Mucosa of rectum (tissue), 2 donors: ENCODE measurements at regions not wholly inside any gene's neighbourhood (a gene's known extent, or its start where the extent isn't known, plus 50 kb on each side); places are given as distances from the start of the nearest gene placed in this dataset.
"Not testable (repeated sequence)": the region's sequence is repeated elsewhere in the genome, so short reads cannot be mapped to it uniquely, and the experiment has no call there.

ENCODE experiments used
- H3K27ac ChIP-seq, 2 donors: one replicate each; pipeline ENCODE4 v1.7.0; 2013; ENCODE audit warnings: inconsistent platforms in 2 of 2, low read depth in 2 of 2, low read length in 2 of 2
- H3K27me3 ChIP-seq, 2 donors: one replicate each; pipeline ENCODE4 v1.7.0; 2013; ENCODE audit warnings: low read length in 2 of 2; ENCODE audit not compliant: control insufficient read depth in 2 of 2, insufficient read depth in 2 of 2
- H3K36me3 ChIP-seq, 2 donors: one replicate each; pipeline ENCODE4 v1.7.0; 2013; ENCODE audit warnings: low read length in 2 of 2; ENCODE audit not compliant: control insufficient read depth in 2 of 2, insufficient read depth in 2 of 2
- H3K4me1 ChIP-seq, 2 donors: one replicate each; pipeline ENCODE4 v1.7.0; 2013; ENCODE audit warnings: low read length in 2 of 2, mild to moderate bottlenecking in 1 of 2; ENCODE audit not compliant: control insufficient read depth in 2 of 2, insufficient read depth in 2 of 2
- H3K4me3 ChIP-seq, 2 donors: one replicate each; pipeline ENCODE4 v1.7.0; 2013; ENCODE audit warnings: low read length in 2 of 2
- H3K9ac ChIP-seq, 2 donors: one replicate each; pipeline ENCODE4 v1.7.0; 2013; ENCODE audit warnings: low read length in 2 of 2, low read depth in 1 of 2, mild to moderate bottlenecking in 1 of 2
- H3K9me3 ChIP-seq, 2 donors: one replicate each; pipeline ENCODE4 v1.7.0; 2013; ENCODE audit warnings: low read length in 2 of 2; ENCODE audit not compliant: control insufficient read depth in 2 of 2
- donor health status: healthy.
- donor health status: Normal muscosa, but diverticular disease.

DNA sequence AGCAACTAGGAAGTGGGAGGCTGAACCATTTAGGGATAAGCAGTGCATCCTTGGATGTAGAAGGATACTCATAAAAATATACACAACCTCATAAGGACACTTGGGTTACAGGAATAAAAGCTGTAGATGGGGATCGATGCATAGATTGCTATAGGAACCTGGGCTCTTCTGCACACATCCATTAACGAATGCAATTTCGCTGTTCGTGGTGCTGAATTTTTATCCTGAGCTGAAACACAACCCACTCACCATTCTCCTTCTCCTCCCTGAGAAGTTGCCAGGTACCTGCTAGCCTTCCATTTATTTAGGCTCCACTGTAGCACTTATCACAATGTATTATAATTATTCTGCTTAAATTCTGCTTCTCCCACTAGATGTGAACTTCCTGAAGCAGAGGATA, 320.6 kb upstream of the BRINP1 start:
- Histone ChIP-seq H3K36me3 (no peaks in the 10 kb centered on the region), H3K27me3 (no peaks in the 10 kb centered on the region), H3K9ac (no peak overlapping the region), H3K9me3 (no peaks in the 10 kb centered on the region), H3K4me3 (no peak overlapping the region), H3K4me1 (no peaks in the 10 kb centered on the region), H3K27ac (no peak overlapping the region)

DNA sequence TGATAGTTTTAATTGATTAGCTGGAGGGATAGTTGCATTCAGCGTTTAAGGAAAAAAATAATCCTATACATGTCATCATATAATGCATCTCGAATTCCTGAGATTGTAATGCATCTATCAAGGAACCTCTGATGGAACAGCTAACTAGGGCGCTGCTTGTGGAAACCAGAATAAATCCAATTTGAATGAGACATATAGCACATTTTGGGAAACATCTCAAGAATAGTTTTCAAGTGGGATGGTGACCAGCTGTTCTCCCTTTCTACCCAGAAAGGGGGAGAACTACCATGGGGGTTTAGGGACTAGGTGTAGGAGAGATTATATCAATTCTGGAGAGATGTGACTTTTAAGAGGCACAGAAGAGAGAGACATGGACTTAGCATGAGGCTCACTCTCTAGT, 319.3 kb upstream of the BRINP1 start:
- H3K27ac ChIP-seq = no peak overlapping the region
- H3K4me3 ChIP-seq = no peak overlapping the region
- no peaks in the 10 kb centered on the region for H3K36me3 ChIP-seq
- no peaks in the 10 kb centered on the region for H3K27me3 ChIP-seq
- no peak overlapping the region for H3K9ac ChIP-seq
- no peaks in the 10 kb centered on the region for H3K9me3 ChIP-seq
- no peaks in the 10 kb centered on the region for H3K4me1 ChIP-seq

DNA sequence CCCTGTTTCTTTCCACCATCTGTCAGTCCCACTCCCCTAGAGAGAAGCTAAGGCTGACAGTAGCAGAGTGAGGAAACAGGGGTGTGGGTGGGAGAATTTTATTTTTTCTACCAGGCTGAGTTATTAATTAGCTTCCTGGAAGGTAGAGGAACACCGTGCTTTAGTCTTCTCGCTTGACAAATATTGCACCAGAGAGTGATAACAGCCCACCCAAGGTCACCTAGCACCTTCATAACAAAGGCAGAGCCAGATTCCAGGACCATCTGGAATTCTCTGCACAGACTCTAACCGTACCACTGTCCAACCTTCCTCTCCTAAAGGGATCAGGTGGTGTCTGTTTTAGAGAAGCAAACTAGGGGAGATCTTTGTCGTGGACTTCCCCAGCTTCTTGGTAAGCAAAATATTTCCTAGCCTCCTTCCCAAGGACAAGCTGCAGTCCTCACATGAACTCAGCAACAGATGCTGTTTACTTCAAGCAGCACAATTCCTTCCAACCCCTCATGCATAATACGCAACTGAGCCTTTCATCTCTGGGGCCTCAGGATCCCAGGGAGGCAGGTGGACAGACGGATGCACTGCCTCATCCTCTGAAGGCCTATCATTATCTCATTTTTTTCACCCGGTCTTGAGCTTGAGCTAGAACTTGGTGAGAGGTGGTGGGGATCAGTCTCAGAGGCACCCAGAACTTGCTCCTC, 308.7 kb upstream of the BRINP1 start:
- no peak overlapping the region for H3K4me3 ChIP-seq
- H3K9ac ChIP-seq = no peak overlapping the region
- H3K27me3 ChIP-seq = no peaks in the 10 kb centered on the region
- H3K4me1 ChIP-seq = no peaks in the 10 kb centered on the region
- no peaks in the 10 kb centered on the region for H3K9me3 ChIP-seq
- no peaks in the 10 kb centered on the region for H3K36me3 ChIP-seq
- no peak overlapping the region for H3K27ac ChIP-seq

DNA sequence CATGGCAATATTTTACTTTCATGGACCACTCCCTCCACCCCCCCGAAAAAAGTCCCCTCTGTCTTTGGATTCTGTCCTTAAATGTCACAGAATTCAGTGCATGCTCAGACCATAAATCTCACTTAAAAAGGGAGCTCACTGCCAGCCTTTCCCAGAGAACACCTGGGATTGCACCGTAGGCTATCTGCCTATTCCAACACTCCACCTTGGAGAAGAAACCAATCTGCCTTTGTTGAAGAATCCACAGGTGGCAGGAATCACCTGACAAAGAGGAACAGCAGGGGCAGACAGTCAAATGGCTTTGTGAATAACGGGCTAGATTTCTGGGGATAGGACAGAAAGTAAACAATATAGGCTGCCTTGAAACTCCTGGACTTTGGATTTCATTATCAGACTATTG, 306.7 kb upstream of the BRINP1 start:
- H3K27me3 ChIP-seq = no peaks in the 10 kb centered on the region
- no peaks in the 10 kb centered on the region for H3K4me1 ChIP-seq
- no peak overlapping the region for H3K27ac ChIP-seq
- no peaks in the 10 kb centered on the region for H3K9me3 ChIP-seq
- no peaks in the 10 kb centered on the region for H3K36me3 ChIP-seq
- H3K4me3 ChIP-seq = no peak overlapping the region
- no peak overlapping the region for H3K9ac ChIP-seq

DNA sequence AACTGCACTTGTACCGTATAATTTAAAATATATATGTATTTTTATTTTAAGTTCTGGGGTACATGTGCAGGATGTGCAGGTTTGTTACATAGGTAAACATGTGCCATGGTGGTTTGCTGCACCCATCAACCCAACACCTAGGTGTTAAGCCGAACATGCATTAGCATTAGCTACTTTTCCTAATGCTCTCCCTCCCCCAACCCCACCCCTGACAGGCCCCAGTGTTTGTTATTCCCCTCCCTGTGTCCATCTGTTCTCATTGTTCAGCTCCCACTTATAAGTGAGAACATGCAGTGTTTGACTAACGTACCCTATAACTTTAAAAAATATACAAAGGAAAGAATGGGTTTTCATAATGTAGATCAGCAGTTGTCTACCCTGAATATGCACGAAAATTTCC, 303.5 kb upstream of the BRINP1 start:
- not testable (repeated sequence) for H3K4me1 ChIP-seq, H3K27me3 ChIP-seq, H3K9me3 ChIP-seq, H3K9ac ChIP-seq, H3K4me3 ChIP-seq, H3K36me3 ChIP-seq, H3K27ac ChIP-seq

DNA sequence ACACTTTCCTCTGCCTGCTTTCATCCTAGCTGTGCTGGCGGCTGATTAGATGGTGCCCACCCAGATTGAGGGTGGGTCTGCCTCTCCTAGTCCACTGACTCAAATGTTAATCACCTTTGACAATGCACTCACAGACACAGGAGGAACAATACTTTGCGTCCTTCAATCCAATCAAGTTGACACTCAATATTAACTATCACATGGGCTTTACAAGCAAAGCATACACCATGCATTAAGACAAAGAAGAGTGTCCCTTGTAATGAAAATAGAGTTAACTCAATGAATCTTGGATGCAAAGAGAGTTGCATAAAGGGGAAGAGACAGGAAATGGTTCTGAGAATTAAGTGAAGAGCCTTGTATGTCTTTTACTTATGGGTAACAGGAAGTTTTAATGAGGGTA, 298.7 kb upstream of the BRINP1 start:
- H3K4me3 ChIP-seq = no peak overlapping the region
- H3K27me3 ChIP-seq = no peaks in the 10 kb centered on the region
- H3K36me3 ChIP-seq = no peaks in the 10 kb centered on the region
- no peak overlapping the region for H3K9ac ChIP-seq
- H3K4me1 ChIP-seq = no peaks in the 10 kb centered on the region
- H3K27ac ChIP-seq = no peak overlapping the region
- H3K9me3 ChIP-seq = no peaks in the 10 kb centered on the region

DNA sequence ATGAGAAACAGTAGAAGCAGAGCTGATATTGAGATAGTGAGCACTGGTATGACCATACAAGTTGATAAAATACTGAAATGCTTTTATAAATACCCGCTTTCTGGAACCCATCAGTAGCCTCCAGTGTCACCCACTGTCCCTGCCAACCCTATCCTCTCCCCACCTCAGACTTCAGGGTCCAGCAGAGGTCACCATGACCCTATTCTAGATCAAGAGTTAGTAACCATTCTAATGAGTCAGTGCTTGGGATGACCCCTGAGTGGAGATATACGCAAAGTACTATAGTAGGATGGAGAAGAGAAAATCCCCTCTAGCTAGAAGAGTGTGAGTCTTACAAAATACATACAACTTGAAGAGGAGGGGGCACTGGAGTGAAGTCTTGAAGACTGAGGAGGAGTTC, 297.9 kb upstream of the BRINP1 start:
- H3K9me3 ChIP-seq = no peaks in the 10 kb centered on the region
- H3K27ac ChIP-seq = no peak overlapping the region
- no peak overlapping the region for H3K9ac ChIP-seq
- no peaks in the 10 kb centered on the region for H3K27me3 ChIP-seq
- no peaks in the 10 kb centered on the region for H3K36me3 ChIP-seq
- H3K4me3 ChIP-seq = no peak overlapping the region
- no peaks in the 10 kb centered on the region for H3K4me1 ChIP-seq

DNA sequence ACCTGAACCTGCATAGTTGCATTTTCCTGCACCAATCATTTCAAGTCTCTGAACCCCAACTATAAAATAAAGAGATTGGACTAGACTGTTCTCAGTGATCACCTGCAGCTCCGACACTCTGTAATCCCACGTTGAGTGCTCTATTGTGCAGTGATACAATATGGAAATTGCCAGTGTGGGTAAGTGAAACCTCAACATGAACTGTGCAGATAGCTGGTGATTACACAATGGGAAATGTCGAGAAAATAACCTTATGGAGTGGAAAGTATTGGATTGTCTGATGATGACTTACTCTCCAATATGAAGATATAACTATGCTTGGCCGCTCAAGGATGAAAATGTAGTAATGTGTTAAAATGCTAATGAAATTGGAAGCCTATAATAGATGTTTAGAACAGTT, 293.1 kb upstream of the BRINP1 start:
- no peaks in the 10 kb centered on the region for H3K36me3 ChIP-seq
- no peak overlapping the region for H3K4me3 ChIP-seq
- no peaks in the 10 kb centered on the region for H3K27me3 ChIP-seq
- H3K9ac ChIP-seq = no peak overlapping the region
- H3K27ac ChIP-seq = no peak overlapping the region
- H3K4me1 ChIP-seq = no peaks in the 10 kb centered on the region
- H3K9me3 ChIP-seq = no peaks in the 10 kb centered on the region

DNA sequence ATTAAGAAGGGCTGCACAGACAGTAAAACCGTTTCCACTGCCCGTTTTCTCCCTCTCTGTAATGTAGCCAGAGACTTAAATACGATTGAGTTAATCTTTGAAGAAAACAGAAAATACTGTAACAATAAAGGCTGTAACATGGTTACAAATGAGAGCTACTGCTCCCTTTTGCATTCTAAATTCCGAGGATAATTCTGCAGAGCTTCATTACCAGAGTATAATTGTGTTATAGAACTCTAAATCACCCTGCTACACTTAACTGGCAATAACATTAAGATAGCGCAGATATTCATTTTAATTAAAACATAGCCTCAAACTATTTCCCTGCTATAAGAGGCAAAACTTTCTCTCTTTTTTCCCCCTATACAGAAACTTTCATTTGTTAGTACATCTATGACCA, 283.7 kb upstream of the BRINP1 start:
- no peak overlapping the region for H3K4me3 ChIP-seq
- no peak overlapping the region for H3K9ac ChIP-seq
- H3K4me1 ChIP-seq = no peaks in the 10 kb centered on the region
- no peaks in the 10 kb centered on the region for H3K36me3 ChIP-seq
- no peak overlapping the region for H3K27ac ChIP-seq
- H3K27me3 ChIP-seq = no peaks in the 10 kb centered on the region
- H3K9me3 ChIP-seq = no peaks in the 10 kb centered on the region

DNA sequence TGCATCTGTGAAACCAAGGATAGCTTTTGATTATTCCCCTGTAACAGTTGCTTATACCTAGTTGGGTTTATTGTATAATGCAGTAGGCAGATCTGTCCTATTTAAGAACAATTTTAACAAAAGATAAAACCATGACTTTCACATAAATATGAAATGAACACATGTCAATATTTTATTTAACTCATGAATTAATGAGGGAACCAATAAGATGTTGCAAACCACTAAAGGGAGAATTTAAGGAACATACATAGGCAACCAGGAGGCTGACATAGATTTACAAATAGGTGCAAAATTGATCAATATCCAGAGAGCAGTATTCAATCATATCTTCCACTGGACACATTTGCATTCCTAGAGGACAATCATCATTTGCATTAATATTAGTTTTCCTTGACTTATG, 280.0 kb upstream of the BRINP1 start:
- no peak overlapping the region for H3K4me3 ChIP-seq
- H3K9me3 ChIP-seq = no peaks in the 10 kb centered on the region
- H3K4me1 ChIP-seq = no peaks in the 10 kb centered on the region

More for the DNA sequence above, 280.0 kb upstream of the BRINP1 start:
- H3K27ac ChIP-seq = no peak overlapping the region
- H3K36me3 ChIP-seq = no peaks in the 10 kb centered on the region
- H3K9ac ChIP-seq = no peak overlapping the region
- H3K27me3 ChIP-seq = no peaks in the 10 kb centered on the region
